GM21723 (cell line): ENCODE measurements at regions not wholly inside any gene's neighbourhood (a gene's known extent, or its start where the extent isn't known, plus 50 kb on each side); places are given as distances from the start of the nearest gene placed in this dataset.
"Not testable (repeated sequence)": the region's sequence is repeated elsewhere in the genome, so short reads cannot be mapped to it uniquely, and the experiment has no call there.

ENCODE experiments used
- ATAC-seq: cut with Tn5 transposase; IDR thresholded peaks from one replicate; pipeline ENCODE4 v1.9.1; 2021; ENCODE audit warnings: mild to moderate bottlenecking, moderate library complexity; ENCODE audit not compliant: unreplicated experiment

DNA sequence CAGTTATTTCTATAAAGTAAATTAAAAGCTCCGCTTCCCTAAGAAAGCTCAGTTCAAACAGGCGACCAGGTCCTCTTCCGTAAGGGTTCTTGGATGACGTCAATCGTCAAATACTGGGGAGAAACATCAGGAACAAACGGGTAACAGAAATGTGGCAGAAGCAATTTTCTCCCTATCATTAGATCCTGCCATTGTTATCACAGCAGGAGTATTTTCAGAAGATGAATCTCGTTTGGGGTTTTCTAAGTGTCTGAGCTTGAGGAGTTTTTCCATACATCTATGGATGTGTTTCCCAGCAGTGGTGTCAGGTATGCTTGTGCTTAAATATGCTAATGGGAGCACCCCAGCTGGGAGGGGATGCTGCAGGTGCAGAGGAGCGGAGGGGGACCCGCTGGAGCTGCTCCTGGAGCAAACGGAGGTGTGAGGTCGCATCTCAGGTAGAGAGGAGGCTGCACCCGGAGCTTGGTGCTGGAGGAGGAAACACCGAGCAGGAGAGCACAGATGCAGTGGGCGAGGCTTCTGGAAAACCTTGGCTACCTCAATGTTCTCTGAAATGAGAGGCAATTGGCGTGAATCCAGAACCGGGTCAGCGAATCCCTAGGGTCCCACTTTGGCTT, 795.5 kb downstream of the AACS start:
- no peak for ATAC-seq

DNA sequence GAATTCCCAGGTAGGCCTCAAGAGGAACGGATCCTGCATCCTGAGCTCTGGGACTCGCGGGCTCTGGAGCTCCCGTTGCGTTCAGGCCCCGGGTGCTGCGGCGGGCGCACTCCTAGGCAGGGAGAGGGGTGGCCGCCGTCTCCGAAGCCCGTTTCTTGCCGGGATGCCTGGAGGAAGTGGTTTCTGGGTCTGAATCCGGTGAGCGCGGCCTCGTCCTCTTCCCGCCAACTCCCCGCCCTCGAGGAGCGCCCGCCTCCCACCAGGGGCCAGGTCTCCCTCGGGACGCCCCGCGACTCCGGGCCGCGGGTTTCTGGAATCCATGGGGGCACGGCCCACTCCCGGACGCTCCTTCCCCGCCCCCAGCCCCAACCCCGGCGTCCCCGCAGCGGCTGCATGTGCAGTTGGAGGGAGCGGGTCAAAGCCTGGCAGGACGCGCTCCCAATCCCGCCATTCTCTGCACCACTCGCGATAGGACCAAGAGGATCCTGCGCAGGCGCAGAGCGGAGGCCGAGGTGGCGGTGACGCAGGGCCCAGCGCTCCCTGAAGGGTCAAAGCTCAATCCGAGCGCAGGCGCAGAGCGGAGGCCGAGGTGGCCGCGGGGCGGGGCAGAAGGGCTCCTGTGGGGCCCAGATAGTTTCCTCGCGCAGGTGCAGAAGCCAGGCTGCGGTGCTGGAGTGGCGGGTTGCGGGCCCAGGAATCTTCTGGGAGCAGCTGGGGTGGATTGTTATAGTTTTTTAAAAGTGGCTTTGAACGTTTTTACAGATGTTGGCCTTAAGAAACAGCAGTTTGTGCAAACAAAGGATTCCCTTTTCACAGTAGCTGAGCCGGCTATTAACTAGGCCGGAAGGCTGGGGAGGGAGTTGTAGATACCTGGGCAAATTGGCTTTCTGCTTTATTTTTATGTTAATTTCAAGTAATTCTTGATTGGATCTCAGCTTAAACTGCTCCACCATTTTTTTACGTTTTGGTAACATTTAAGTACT, 796.4 kb downstream of the AACS start:
- ATAC-seq: no peak

DNA sequence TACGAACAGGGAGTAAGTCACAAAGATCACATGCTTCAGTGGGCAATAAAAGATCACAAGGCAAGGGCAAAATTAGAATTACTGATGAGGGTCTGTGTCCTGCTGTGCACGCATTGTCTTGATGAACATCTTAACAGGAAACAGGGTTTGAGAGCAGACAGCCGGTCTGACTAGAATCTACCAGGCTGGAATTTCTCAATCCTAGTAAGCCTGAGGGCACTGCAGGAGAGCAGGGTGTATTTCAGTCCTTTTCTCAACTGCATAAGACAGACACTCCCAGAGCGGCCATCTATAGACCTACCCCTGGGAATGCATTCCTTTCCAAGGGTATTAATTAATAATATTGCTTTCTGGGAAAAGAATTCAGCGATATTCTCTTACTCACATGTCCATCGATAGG, 800.0 kb downstream of the AACS start:
- not testable (repeated sequence) for ATAC-seq

DNA sequence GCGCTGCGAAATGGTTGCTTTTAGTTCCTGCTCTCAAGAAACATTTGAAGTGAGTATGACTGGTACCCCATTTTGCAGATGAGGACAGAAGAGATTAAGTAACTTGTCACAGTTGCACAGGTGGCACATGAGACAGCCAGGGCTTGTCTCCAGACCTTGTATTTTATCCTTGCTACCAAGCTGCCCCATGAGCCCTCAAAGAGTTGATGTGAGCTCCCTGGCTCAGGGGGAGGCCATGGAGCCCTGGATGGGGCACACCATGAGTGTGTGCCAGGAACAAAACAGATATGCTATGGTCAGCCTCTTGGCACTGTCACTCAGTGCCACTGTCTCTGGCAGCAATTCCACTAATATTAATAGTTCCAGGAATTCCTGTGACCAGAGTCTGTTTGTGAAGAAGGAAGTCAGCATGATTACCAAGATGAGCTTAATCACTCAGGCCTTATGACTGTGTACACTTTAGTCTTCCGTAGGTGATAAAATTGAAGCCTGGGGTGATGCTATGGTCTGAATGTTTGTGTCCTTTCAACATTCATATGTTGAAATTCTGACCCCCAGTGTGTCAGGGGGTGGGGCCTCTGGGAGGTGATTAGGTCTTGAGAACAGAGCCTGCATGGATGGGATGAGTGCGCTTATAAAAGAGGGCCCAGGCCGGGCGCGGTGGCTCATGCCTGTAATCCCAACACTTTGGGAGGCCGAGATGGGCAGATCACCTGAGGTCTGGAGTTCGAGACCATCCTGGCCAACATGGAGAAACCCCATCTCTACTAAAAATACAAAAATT, 806.8 kb downstream of the AACS start:
- no peak for ATAC-seq

DNA sequence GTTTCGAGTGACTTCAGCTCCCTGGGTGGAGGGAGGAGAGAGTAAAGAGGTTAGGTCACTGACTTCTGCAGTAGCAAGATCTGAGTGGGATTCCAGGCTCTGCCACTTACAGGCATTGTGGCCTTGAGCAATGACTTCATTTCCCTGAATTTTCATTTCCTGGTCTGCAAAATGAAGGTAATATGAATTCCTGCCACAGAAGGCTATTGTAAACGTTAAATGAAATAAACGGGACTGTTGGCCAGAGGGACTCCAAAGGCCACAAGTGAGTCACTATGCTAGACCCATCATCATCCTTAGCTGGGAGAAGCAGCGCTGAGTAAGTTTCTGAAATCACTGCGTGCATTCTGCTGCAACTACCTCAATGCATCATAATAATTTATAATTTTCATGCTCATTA, 807.8 kb downstream of the AACS start:
- ATAC-seq: no peak

DNA sequence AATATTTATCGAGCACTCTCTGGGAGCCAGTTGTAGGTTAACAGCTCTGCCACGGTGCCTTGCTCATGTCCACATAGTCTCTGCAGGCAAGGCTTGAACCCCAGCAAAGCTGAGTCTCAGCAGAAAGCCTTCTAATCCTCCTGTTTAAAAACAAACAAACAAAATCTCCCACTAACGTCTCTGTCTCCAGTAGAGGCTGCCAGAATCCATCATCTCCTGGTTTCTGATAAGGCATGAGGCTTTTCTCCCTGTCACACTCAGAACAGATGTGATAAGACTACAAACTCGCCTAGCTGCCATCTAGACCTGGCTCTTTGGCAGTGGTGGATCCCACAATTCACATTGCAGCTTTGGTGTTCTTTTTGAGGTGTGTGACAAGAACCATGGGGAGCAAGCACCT, 813.2 kb downstream of the AACS start:
- ATAC-seq: no peak

DNA sequence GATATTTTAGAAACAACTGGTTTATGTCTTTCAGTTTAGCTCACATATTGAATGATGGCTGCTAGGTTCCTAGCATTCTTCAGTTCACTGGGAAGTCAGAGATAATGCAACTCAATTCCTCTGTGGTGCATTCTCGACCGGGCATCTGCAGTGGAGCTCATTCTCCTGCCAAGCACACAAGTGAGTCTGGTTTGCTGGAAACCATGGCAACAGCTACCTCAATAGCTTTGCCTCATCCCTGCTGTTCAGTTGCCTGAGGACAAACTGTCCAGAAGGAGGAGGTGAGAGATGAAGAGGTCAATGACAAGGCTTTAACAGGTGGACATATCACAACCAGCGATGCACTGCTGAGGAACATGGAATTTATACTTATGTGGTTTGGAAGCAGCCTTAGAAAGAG, 816.9 kb downstream of the AACS start:
- no peak for ATAC-seq

DNA sequence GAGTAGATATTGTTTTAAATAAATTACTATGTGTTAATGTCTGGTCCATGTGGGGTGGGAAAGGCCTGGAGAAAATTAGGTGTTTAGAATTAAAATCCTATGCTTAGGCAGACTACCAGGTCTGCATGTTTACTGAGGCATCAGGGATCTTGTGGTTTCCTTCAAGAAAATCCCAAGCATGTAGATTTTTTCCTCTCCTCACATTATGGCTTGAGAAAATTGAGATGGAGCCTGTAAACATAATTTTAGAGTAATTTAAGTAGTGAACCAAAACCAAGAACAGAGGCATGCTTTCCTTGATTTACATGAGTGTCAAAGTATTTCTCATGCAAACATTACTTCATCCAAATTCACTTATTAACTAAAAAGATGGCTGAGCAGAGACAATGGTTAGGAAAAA, 823.7 kb downstream of the AACS start:
- ATAC-seq: no peak

DNA sequence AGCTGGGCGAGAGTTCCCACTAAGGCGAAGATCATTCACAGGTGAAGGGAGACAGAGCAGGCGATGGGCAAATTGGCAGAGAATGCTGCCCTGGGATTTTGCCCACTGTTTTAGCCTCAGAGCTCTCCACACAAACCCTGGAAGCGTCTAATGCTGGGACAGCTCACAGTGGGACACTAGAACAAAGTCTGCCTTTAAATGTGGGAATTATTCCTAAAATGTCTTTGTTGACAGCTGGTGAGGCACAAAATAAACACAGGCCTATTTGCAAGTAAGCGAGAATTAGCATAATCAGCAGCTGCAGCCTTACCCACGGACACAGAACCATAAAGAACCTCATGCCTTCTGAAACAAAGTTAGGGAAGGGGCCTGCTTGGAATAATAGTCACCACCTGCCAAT, 824.5 kb downstream of the AACS start:
- ATAC-seq: no peak

DNA sequence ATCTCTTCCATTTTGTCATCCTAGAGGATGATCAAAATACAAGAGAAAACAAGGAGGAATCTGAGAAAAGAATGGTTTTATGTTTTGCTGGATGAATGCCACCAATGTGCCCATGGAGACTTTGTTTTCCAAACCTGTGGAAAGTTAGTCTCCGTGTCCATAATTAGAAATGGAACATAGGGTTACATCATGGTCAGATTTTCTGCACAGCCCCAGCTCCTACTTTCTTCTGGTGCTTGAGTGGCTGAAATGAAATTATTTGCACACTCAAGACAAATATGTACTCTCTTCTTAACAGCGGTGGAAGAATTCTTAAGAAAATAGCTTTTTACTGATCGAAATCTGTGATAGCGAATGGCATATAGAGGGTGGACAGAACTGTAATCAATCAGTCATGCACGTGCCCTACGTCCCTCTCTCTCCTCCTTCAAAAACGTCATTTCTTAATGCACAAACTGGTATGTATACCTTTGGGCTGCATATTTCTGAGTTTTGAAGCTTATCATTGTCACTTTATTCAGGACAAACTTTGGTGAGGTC, 825.2 kb downstream of the AACS start:
- no peak for ATAC-seq

DNA sequence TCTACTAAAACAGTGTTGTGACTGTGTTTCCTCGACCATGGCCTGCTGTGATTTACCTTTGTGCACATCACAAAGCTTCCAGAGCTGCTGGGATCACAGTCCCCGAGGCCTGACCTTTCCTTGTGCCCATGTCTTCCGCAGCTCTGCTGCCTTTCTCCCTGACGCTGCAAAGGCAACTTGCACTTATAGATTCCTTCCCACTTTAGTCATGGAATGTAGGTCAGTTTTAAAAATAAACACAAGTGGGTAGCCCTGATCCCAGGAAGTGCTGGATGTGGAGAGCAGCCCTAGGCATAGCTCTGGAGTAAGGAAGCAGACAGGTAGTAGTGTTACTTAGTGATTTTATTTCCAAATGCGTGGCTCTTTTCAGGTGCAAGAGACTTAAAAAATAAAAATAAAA, 825.7 kb downstream of the AACS start:
- no peak for ATAC-seq

DNA sequence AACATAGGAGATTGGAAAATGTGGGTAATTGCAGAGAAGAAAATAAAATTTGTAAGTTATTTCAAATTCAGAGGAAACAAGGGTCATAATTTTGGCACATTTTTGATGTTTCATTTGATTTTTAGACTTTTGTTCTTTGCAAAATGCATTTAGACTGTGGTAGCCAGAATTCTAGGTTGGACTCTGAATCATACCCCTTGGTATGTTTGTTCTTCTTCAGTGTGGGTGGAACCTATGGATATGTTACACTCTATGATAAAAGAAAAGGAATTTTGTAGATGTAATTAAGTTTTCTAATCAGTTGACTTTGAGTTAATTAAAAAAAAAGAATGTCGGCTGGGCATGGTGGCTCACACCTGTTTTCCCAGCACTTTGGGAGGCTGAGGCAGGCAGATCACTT, 827.0 kb downstream of the AACS start:
- no peak for ATAC-seq

DNA sequence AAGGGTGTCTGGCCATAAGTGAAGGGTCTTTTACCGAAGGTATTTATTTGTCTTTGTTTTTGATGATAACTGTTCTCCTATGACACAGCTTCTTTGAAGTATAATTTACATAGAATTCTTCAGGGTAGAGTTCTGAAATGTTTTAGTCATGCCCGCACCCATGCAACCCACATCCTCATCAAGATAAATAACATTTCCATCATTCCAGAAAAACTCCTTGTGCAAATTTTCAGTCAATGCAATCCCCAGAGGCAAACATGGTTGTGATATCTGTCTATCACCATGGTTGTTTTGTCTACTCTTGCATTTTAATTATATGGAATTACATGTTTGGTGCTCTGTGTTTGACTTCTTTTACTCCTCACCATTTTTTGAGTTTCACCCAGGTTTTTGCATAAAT, 837.8 kb downstream of the AACS start:
- ATAC-seq: no peak

DNA sequence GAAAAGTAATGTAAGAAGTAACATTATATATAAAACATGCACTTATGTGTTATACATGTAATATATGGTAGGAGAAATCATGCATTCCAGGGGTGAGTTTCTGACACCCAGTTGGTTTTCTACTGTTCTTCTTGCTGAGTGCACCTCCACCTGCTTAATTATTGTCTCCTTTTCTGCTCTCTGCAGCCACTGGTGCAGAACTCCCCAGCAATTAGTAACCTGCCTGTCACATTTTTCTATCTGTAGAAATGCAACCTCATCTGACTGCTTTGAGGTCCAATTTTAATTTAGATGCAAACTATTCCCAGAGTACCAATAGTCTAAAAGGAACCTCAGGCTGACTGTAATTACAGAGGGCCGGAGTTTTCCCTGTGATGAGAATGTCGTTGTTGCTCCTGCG, 842.1 kb downstream of the AACS start:
- ATAC-seq: no peak

DNA sequence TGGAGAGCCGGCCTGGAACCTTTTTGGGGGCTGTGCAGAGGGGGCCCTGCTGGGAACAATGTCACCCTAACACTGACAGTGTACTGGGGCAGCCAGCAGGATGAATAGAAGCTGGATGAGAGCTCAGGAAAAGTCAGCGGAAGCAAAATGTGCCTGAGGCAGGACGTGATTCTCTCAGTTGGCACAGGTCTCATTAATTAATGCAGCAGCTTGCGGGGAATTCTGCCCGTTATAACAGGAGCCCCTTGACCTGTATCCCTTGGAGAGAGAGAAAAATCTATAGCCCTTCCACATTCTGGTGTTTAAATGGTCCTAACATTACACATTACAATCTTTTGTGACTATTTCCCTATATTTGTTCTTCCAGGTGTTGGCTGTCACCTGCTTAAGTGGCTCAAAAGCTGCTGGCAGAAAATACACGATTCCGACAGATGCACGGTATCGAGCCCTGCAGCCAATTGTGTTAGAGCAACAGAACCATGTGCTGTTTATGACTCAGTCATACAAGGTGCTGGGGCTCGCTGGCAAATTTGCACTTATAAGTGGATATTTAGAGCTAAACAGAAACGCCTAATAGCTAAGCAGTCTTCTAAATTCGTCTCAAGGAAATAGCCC, 854.7 kb downstream of the AACS start:
- ATAC-seq: no peak

DNA sequence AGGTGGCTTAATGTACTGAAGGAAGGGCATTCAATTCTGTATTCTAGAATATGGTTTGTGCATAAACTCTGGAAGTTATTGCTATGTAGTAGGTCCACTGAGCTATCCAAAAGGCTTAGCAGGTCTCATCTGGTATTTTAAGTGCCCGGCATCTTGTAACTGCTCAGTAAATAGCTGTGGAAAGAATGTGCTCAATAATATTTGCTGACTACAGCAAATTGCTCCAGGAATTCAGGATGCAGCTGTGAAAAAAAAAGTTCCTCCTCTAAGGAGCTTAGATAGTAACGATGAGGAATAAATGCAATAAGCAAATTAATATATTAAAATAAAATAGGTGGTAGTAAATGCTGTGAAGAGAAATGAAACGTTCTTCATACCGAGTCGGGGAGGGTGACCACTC, 857.1 kb downstream of the AACS start:
- ATAC-seq: no peak

DNA sequence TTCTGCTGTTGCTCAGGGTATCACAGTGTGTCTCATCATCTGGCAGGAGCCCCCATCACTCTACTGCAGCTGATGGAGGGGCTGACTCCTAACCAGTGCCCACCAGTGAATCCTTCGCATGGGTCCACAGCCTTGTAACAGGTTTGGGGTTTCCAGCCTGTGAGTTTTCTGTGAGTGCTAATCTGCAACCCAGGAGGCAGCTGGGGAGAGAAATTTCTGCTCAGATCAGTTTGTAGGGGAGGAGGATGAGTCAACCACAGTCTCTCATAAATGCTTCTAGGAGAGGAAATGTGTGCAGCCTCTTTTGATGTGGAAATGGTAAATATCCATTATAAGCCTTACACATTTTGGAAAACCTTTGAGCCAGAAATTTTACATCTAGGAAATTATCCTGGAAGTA, 871.3 kb downstream of the AACS start:
- no peak for ATAC-seq

DNA sequence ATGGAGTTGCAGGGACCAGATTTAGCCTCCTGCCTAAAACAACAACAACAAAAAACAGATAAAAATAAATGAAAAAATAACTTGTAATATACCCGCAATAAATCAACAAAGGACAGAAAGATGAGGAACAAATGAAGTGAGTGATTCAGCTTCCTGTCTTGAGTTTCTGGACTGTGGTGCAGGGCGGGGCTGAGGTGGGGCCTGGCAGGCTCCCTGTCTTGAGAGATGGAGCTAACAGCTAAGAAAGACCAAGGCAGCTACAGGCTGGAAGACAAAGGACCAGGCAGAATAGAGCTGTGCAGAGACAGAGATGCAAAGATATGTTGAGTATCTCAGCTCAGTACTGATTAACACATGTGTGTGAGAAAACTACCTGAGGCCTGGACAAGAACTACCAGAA, 879.2 kb downstream of the AACS start:
- ATAC-seq: no peak

DNA sequence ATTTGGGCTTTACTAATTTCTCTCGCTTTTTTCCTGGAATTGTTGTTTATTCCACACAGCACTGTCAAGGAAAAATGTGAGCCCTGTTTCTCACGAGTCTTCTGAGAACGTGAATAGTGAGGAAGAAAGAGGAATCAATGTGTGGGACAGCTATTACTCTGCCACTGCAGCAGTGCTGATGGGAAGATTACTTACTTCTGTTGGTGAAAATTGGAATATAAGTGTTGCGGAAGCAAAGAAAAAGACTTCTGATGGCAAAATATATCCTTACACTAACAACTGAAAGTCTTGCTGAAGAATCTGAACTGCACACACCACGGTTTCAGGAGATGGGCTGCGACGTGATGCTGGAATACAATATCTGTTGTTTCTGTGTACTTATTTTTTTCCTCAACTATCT, 884.2 kb downstream of the AACS start:
- no peak for ATAC-seq

DNA sequence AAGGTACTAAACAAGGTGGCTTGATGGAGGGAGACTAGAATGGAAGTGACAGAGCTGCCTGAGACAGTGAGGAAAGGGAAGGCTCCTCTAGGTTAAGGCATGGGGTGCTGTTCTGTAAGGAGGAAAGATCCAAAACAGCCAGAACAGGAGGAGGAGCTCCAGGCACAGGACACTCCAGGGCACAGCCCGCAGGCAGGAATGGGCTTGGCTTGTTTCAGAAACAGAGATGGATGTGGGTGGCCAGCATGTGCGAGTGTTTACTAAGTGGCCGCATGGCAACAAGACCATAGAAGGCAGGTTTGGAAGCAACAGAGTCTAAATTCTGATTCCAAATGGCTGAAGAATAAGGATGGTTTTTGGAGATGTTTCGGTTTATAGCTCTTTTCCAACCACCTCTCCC, 889.1 kb downstream of the AACS start:
- ATAC-seq: no peak

DNA sequence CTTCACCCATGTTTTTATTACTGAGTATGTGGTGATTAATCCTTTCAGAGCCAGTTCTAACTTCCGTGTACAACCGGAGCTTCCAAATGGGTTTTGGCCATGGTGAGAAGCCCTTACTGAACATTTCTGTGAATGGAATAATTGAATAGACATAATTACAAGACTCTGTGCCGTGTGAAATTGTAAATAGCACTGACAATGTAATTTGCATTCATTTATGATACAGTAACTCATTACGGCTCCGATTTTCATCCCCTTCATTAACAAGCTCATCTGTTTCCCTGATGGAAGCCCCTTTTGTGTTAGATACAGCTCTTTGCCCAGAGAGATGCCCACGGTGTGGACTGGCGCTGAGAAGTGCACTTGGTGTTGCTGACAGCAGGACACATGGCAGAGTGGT, 891.0 kb downstream of the AACS start:
- ATAC-seq: no peak
